ENCODE measurements at regions not wholly inside any gene's neighbourhood (a gene's known extent, or its start where the extent isn't known, plus 50 kb on each side); places are given as distances from the start of the nearest gene placed in this dataset.
"Not testable (repeated sequence)": the region's sequence is repeated elsewhere in the genome, so short reads cannot be mapped to it uniquely, and the experiment has no call there.

DNA sequence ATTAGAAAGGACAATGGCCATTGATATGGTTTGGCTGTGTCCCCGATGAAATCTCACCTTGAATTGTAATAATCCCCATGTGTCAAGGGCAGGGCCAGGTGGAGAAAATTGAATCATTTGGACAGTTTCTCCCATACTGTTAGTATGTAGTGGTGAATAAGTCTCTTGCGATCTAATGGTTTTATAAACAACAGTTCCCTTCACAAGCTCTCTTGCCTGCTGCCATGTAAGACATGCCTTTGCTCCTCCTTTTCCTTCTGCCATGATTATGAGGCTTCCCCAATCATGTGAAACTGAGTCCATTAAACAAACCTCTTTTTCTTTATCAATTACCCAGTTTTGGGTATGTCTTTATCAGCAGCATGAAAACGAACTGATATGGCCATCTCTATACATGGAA lies 302.7 kb downstream of the SFMBT2 start:
- DNase-seq, result no peak

- DNase-seq, result no peak
Observed at GRCh38 chr10:7107285-7107684, 303.5 kb downstream of the SFMBT2 start.

DNA sequence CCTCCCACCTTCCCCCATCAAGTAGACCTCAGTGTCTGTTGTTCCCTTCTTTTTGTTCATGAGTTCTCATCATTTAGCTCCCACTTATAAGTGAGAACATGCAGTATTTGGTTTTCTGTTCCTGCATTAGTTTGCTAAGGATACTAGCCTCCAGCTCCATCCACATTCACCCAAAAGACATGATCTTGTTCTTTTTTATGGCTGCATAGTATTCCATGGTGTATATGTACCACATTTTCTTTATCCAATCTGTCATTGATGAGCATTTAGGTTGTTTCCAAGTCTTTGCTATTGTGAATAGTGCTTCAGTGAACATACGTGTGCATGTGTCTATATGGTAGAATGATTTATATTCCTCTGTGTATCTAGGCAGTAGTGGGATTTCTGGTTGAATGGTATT lies 306.5 kb downstream of the SFMBT2 start:
- DNase-seq, result not testable (repeated sequence)

- DNase-seq, result no peak
Observed at GRCh38 chr10:7102557-7103349, 308.1 kb downstream of the SFMBT2 start.

DNA sequence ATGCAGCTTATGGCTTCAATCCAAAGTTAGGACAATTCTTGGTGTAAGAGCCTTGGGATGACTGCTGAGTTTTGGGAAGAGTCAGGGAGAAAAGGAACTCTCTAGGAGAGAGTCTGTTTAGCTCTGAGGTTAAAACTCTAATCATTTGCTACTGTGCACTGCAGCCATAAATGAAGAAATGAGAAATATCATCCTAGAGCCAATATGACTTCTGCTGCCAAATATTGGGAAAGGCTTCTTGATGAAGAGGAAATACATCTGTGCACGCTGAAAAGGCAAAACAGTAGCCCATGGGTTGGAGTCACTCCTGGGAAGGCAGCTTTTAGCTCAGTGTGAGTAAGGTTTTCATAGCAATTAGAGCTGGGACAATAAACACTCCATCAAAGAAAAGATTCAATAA lies 308.8 kb downstream of the SFMBT2 start:
- DNase-seq, result no peak

GRCh38 chr10:7101451-7101850 lies 309.4 kb downstream of the SFMBT2 start:
- DNase-seq, result no peak

- DNase-seq, result no peak
Observed at GRCh38 chr10:7100032-7100702, 310.7 kb downstream of the SFMBT2 start.

GRCh38 chr10:7098160-7098762 lies 312.6 kb downstream of the SFMBT2 start:
- no peak for DNase-seq

- DNase-seq, result no peak
Observed at GRCh38 chr10:7094781-7095180, 316.1 kb downstream of the SFMBT2 start.

GRCh38 chr10:7093368-7093767 lies 317.5 kb downstream of the SFMBT2 start:
- no peak for DNase-seq

GRCh38 chr10:7092603-7093002 lies 318.2 kb downstream of the SFMBT2 start:
- no peak for DNase-seq

GRCh38 chr10:7090529-7090928 lies 320.3 kb downstream of the SFMBT2 start:
- DNase-seq, result no peak

GRCh38 chr10:7085913-7086589 lies 324.8 kb downstream of the SFMBT2 start:
- no peak for DNase-seq

- DNase-seq, result no peak
Observed at GRCh38 chr10:7085147-7085912, 325.5 kb downstream of the SFMBT2 start.

DNA sequence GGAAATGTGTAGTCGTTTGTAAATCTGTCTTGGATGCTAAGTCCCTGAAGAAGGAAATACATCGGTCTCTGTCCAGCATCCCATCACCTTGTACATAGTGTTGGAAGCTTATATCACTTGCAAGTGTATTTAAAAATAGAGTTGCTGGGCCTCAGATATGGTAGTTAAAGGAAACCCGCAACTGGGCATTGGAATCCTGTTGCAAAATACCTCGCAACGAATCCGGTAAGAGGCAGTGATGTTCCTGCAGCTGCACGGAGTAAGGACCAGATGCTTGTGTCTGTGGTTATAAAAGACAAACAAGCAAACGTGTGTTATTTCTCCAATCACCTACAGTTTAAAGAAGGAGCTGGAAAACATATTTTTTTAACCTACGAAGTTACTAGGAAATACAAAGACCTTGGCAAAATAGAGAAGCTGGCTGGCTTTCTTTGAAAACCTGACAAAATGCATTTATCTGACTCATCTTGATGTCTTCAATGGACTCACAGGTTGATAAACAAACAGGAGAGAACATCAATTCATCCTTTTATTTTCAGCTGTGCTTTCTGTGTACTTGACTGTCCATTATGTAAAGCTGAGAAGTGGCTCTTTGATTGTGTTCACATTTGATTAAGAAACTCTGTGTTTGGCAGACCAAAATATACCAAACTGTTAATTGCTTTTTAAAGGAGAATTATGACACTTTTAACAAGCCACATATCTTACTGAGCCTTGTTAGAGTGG lies 326.4 kb downstream of the SFMBT2 start:
- DNase-seq, result no peak

DNA sequence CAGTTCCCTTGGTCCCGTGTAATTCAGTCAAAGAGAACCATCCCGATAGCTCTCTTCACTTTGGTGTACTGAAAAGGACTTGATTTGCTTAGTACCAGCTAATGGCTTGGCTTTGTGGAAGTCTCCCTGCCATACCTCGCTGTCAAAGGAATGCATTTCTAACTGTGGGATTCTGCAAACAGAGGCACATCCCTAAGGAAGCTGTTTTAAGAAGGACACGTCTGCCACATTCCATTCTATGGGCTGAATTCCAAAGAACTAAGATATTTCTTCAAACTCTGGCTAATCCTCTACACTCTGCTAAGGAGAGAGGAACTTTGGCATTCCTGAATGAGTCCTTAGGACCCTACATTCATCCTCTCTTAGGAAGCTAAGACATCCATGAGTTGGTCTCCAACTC lies 327.9 kb downstream of the SFMBT2 start:
- DNase-seq, result no peak

DNA sequence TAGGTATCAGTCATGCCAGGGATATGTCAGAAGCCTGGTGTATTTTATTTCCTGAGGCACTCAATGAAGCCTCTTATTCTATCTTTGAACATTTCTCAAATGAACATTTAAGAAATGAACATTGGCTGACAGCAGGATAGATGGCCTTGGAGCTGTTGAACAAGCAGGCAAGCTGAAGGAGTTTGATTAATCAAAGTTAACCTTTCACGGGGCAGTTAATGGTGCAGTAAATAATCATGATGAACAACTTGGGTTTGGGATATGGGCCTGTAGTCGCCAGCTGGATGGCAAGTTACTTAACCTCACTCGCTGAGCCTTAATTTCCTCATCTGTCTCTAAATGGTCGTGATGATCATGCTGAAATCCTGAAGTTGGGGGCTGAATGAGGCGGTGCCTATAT lies 333.0 kb downstream of the SFMBT2 start:
- no peak for DNase-seq

- no peak for DNase-seq
Observed at GRCh38 chr10:7075851-7076250, 335.0 kb downstream of the SFMBT2 start.

- no peak for DNase-seq
Observed at GRCh38 chr10:7075110-7075509, 335.7 kb downstream of the SFMBT2 start.

DNA sequence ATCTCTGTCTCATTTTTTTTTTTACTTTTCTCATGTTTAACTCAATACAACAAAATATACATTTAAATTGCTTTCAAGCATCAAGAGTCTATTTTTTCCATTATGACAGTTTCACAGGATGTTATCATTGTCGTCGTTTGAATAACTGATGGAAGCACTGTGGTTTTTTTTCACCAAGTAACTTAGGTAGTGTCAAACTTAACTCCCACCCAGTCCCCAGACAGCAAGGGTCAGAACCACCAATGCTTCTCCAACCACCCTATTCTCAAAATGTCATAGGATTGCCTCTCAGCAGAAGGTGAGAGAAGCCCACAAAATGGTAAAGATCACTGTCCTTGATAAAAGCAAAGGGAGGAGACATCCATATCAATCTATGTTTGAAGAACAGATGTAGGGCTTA lies 339.4 kb downstream of the SFMBT2 start:
- no peak for DNase-seq

GRCh38 chr10:7070950-7071349 lies 339.9 kb downstream of the SFMBT2 start:
- peak; percentile 4 for DNase-seq

DNA sequence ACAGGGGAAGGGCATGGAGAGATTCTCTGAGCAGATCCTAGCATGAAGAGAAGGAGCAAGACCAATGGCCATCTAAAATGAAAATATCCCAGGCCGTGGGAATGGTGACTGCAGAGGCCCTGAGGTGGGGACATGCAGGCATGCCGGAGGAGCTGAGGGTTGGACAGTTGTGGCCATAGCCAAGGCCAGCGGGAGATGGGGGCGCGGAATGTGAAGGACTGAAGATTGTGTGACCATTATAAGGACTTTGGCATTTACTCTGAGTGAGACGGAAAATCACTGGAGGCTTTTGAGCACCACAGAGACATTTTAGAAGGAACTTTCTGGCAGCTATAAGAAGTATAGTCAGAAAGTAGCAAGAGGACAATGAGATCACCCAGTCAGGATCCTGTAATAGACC lies 341.1 kb downstream of the SFMBT2 start:
- DNase-seq, result no peak
